H9 (cell line): ENCODE measurements at regions not wholly inside any gene's neighbourhood (a gene's known extent, or its start where the extent isn't known, plus 50 kb on each side); places are given as distances from the start of the nearest gene placed in this dataset.
A peak's percentile ranks its signal among the peaks of the same experiment; 100 is the strongest.

Source experiments
- DNase-seq: peaks from one replicate; pipeline ENCODE4 v3.0.0-alpha.2; 2017
- H2AFZ ChIP-seq: one replicate; pipeline ENCODE4 v1.6.1; 2013; ENCODE audit warnings: mild to moderate bottlenecking, low read length, control low read depth, moderate library complexity
- H2AK5ac ChIP-seq: 2 replicates; pipeline ENCODE4 v1.6.1; 2013; ENCODE audit warnings: low read length, control low read depth, mixed read lengths; ENCODE audit not compliant: insufficient read length
- H2BK120ac ChIP-seq: one replicate; pipeline ENCODE4 v1.6.1; 2013; ENCODE audit warnings: low read depth, mild to moderate bottlenecking, low read length, control low read depth, inconsistent platforms; ENCODE audit not compliant: poor library complexity, severe bottlenecking
- H2BK12ac ChIP-seq: 2 replicates; pipeline ENCODE4 v1.6.1; 2013; ENCODE audit warnings: low read length, control low read depth, mixed read lengths, low read depth; ENCODE audit not compliant: insufficient read length
- H2BK15ac ChIP-seq: 2 replicates; pipeline ENCODE4 v1.6.1; 2013; ENCODE audit warnings: low read depth, low read length, control low read depth
- H2BK20ac ChIP-seq: one replicate; pipeline ENCODE4 v1.6.1; 2013; ENCODE audit warnings: low read depth, mild to moderate bottlenecking, low read length, control low read depth, inconsistent platforms; ENCODE audit not compliant: poor library complexity, severe bottlenecking
- H2BK5ac ChIP-seq: 2 replicates; pipeline ENCODE4 v1.6.1; 2013; ENCODE audit warnings: low read length, control low read depth, mixed read lengths; ENCODE audit not compliant: insufficient read length
- H3K14ac ChIP-seq: 2 replicates; pipeline ENCODE4 v1.6.1; 2013; ENCODE audit warnings: low read length, control low read depth; ENCODE audit not compliant: insufficient read depth
- H3K18ac ChIP-seq: 2 replicates; pipeline ENCODE4 v1.6.1; 2013; ENCODE audit warnings: low read depth, mild to moderate bottlenecking, mixed read lengths, low read length, control low read depth; ENCODE audit not compliant: insufficient read length
- H3K23ac ChIP-seq: 2 replicates; pipeline ENCODE4 v1.6.1; 2013; ENCODE audit warnings: low read length, control low read depth, mixed read lengths, low read depth; ENCODE audit not compliant: insufficient read length
- H3K23me2 ChIP-seq: 2 replicates; pipeline ENCODE4 v1.6.1; 2013; ENCODE audit warnings: low read depth, mild to moderate bottlenecking, mixed read lengths, low read length, control low read depth; ENCODE audit not compliant: insufficient read length, poor library complexity, severe bottlenecking
- H3K27ac ChIP-seq: 2 replicates; pipeline ENCODE4 v1.5.1; 2013; ENCODE audit warnings: low read length, control low read depth, mixed read lengths, low read depth; ENCODE audit not compliant: insufficient read length
- H3K27me3 ChIP-seq: 2 replicates; pipeline ENCODE4 v1.6.1; 2013; ENCODE audit warnings: low read length, control low read depth, inconsistent platforms; ENCODE audit not compliant: insufficient read depth
- H3K4ac ChIP-seq: 2 replicates; pipeline ENCODE4 v1.6.1; 2013; ENCODE audit warnings: low read depth, mild to moderate bottlenecking, control low read depth, inconsistent platforms, low read length, moderate library complexity
- H3K4me1 ChIP-seq: 2 replicates; pipeline ENCODE4 v1.6.1; 2013; ENCODE audit warnings: low read length, control low read depth, inconsistent platforms; ENCODE audit not compliant: insufficient read depth
- H3K4me2 ChIP-seq: 2 replicates; pipeline ENCODE4 v1.6.1; 2013; ENCODE audit warnings: low read length, control low read depth, mixed read lengths; ENCODE audit not compliant: insufficient read length, insufficient read depth
- H3K56ac ChIP-seq: 2 replicates; pipeline ENCODE4 v1.6.1; 2013; ENCODE audit warnings: low read depth, mild to moderate bottlenecking, mixed read lengths, low read length, control low read depth; ENCODE audit not compliant: insufficient read length
- H3K79me1 ChIP-seq: 2 replicates; pipeline ENCODE4 v1.6.1; 2013; ENCODE audit warnings: low read depth, mild to moderate bottlenecking, moderate library complexity, low read length, control low read depth, inconsistent platforms; ENCODE audit not compliant: insufficient read depth, poor library complexity, severe bottlenecking
- H3K79me2 ChIP-seq: 2 replicates; pipeline ENCODE4 v1.6.1; 2013; ENCODE audit warnings: low read length, control low read depth, inconsistent platforms; ENCODE audit not compliant: insufficient read depth
- H3K9ac ChIP-seq: 2 replicates; pipeline ENCODE4 v1.6.1; 2013; ENCODE audit warnings: low read length, control low read depth, mixed read lengths; ENCODE audit not compliant: insufficient read length; ENCODE audit errors: extremely low read depth
- H3K9me3 ChIP-seq: one replicate; pipeline ENCODE4 v1.6.1; 2013; ENCODE audit warnings: low read depth, low read length, inconsistent platforms; ENCODE audit not compliant: control insufficient read depth
- H3T11ph ChIP-seq: one replicate; pipeline ENCODE4 v1.6.1; 2013; ENCODE audit warnings: mild to moderate bottlenecking, low read length, control low read depth, inconsistent platforms
- H4K20me1 ChIP-seq: one replicate; pipeline ENCODE4 v1.6.1; 2013; ENCODE audit not compliant: control insufficient read depth, insufficient read length, insufficient read depth
- H4K5ac ChIP-seq: 2 replicates; pipeline ENCODE4 v1.6.1; 2013; ENCODE audit warnings: low read depth, mild to moderate bottlenecking, mixed read lengths, low read length, control low read depth; ENCODE audit not compliant: insufficient read length
- H4K8ac ChIP-seq: replicated peaks from 2 replicates; pipeline ENCODE4 v1.6.1; 2013; ENCODE audit warnings: low read length, control low read depth, mixed read lengths, low read depth; ENCODE audit not compliant: insufficient read length
- H4K91ac ChIP-seq: 2 replicates; pipeline ENCODE4 v1.6.1; 2013; ENCODE audit warnings: low read depth, mild to moderate bottlenecking, moderate library complexity, mixed read lengths, low read length, control low read depth; ENCODE audit not compliant: insufficient read length
- H3K27ac Mint-ChIP-seq, 3 experiments: 2 replicates in 2 of 3; 3 replicates in 1 of 3; pipeline ENCODE4 v1.8.0; 2020 to 2021; ENCODE audit warnings: mixed read lengths in 3 of 3, mild to moderate bottlenecking in 1 of 3, moderate library complexity in 1 of 3
- H3K27me3 Mint-ChIP-seq: 2 replicates; pipeline ENCODE4 v1.8.0; 2021; ENCODE audit warnings: low read depth, mild to moderate bottlenecking, moderate library complexity, mixed read lengths
- H3K36me3 Mint-ChIP-seq, 3 experiments: 2 replicates in 2 of 3; 3 replicates in 1 of 3; pipeline ENCODE4 v1.8.0; 2020 to 2021; ENCODE audit warnings: low read depth in 3 of 3, mixed read lengths in 3 of 3; ENCODE audit not compliant: insufficient read depth in 1 of 3
- H3K4me1 Mint-ChIP-seq, 2 experiments: 2 replicates each; pipeline ENCODE4 v1.8.0; 2020; ENCODE audit warnings: mixed read lengths in 2 of 2
- H3K4me3 Mint-ChIP-seq, 2 experiments: 2 replicates in 1 of 2; 3 replicates in 1 of 2; pipeline ENCODE4 v1.8.0; 2020 to 2021; ENCODE audit warnings: mild to moderate bottlenecking in 2 of 2, mixed read lengths in 2 of 2, moderate library complexity in 1 of 2
- H3K9me3 Mint-ChIP-seq, 2 experiments: 2 replicates in 1 of 2; 3 replicates in 1 of 2; pipeline ENCODE4 v1.8.0; 2020; ENCODE audit warnings: mild to moderate bottlenecking in 2 of 2, mixed read lengths in 2 of 2, moderate library complexity in 1 of 2
- CTCF ChIP-seq: fragments of 200-600 bp; sonication (generic); conservative IDR thresholded peaks from 3 replicates; pipeline ENCODE4 v1.8.0; 2021; ENCODE audit warnings: antibody characterized with exemption, mild to moderate bottlenecking
- WGBS: extraction: QIAGEN DNeasy Blood & Tissue Kit; methylation state at CpG from one replicate; pipeline ENCODE4 v1.1.7; 2013; ENCODE audit warnings: missing lambda C conversion rate, low lambda C conversion rate, mixed read lengths; ENCODE audit not compliant: insufficient read length; ENCODE audit errors: extremely low coverage; 5-methylcytosine and 5-hydroxymethylcytosine counted together

GRCh38 chr12:12010277-12011039, 60.3 kb upstream of the BCL2L14 start:
- Histone ChIP-seq H3K18ac (peak overlapping the region; percentile 64), H3K79me1 (no peaks in the 10 kb centered on the region), H3K23ac (no peak overlapping the region), H2BK5ac (no peak overlapping the region), H2BK12ac (no peak overlapping the region), H2BK15ac (peak overlapping the region; percentile 5), H3K27me3 (no peaks in the 10 kb centered on the region), H2AFZ (no peak overlapping the region), H3T11ph (no peak overlapping the region), H2BK120ac (no peak overlapping the region), H4K5ac (no peak overlapping the region), H2BK20ac (no peak overlapping the region), H3K56ac (no peak overlapping the region), H4K91ac (peak overlapping the region; percentile 70), H3K9me3 (no peaks in the 10 kb centered on the region), H3K27ac (no peak overlapping the region), H3K14ac (peak overlapping the region; percentile 82), H4K20me1 (peaks cover 2% of the 10 kb centered on the region), H3K4me1 (peaks cover 16% of the 10 kb centered on the region), H3K9ac (no peak overlapping the region), H3K23me2 (no peaks in the 10 kb centered on the region), H2AK5ac (no peak overlapping the region), H4K8ac (no peak overlapping the region), H3K79me2 (no peaks in the 10 kb centered on the region), H3K4me2 (no peak overlapping the region), H3K4ac (no peak overlapping the region)
- Mint-ChIP-seq H3K27ac (no peak overlapping the region; a peak in 1 of 7 replicates), H3K9me3 (peaks cover 2% of the 10 kb centered on the region in 2 experiments; a peak in 1 of 5 replicates), H3K4me1 (peaks cover 42 to 49% of the 10 kb centered on the region in 2 experiments), H3K36me3 (peaks cover 0 to 4% (median 2%) of the 10 kb centered on the region in 3 experiments; a peak in 2 of 7 replicates), H3K4me3 (no peak overlapping the region), H3K27me3 (no peaks in the 10 kb centered on the region; the same call in 1 of the 2 replicates)
- no peak for TF ChIP-seq CTCF
- DNase-seq = no peak
- no CpG with 5 or more reads among the region's 18 CpGs for WGBS
